OCI-LY3 (cell line): ENCODE measurements at regions not wholly inside any gene's neighbourhood (a gene's known extent, or its start where the extent isn't known, plus 50 kb on each side); places are given as distances from the start of the nearest gene placed in this dataset.

Experiments used
- H2AFZ ChIP-seq: fragments of 200-600, 300-600 bp; shearing (Covaris generic); 2 replicates; pipeline ENCODE4 v1.6.0; 2014; ENCODE audit warnings: antibody characterized with exemption, low read depth, low read length
- H3K27ac ChIP-seq: fragments of 200-600, 300-600 bp; sonication (generic); 2 replicates; pipeline ENCODE4 v1.5.1; 2014; ENCODE audit warnings: mild to moderate bottlenecking, low read length, moderate library complexity, mixed read lengths
- H3K27me3 ChIP-seq: fragments of 200-600, 300-600 bp; sonication (generic); 2 replicates; pipeline ENCODE4 v1.6.1; 2014; ENCODE audit warnings: low read depth, low read length, mixed read lengths
- H3K36me3 ChIP-seq: fragments of 200-600, 300-600 bp; sonication (generic); replicated peaks from 2 replicates; pipeline ENCODE3; 2014; ENCODE audit warnings: low read depth, low read length, mixed read lengths
- H3K4me1 ChIP-seq: fragments of 300-600, 200-600 bp; sonication (generic); 2 replicates; pipeline ENCODE4 v1.6.1; 2014; ENCODE audit warnings: low read length, mixed read lengths
- H3K4me2 ChIP-seq: fragments of 200-600, 300-600 bp; sonication (generic); 2 replicates; pipeline ENCODE4 v1.6.1; 2014; ENCODE audit warnings: low read length, mixed read lengths
- H3K4me3 ChIP-seq: fragments of 300-600, 200-600 bp; sonication (generic); 2 replicates; pipeline ENCODE4 v1.5.1; 2014; ENCODE audit warnings: antibody characterized with exemption, mild to moderate bottlenecking, low read length, moderate library complexity
- H3K79me2 ChIP-seq: fragments of 300-600, 200-600 bp; shearing (Covaris generic); 2 replicates; pipeline ENCODE4 v1.6.1; 2014; ENCODE audit warnings: mild to moderate bottlenecking, low read length, mixed read lengths
- H3K9ac ChIP-seq: fragments of 300-600, 200-600 bp; shearing (Covaris generic); 2 replicates; pipeline ENCODE4 v1.6.0; 2014; ENCODE audit warnings: mild to moderate bottlenecking, low read length, moderate library complexity
- H3K9me3 ChIP-seq: fragments of 200-600, 300-600 bp; shearing (Covaris generic); 2 replicates; pipeline ENCODE4 v1.6.1; 2014; ENCODE audit warnings: low read length, mixed read lengths; ENCODE audit not compliant: insufficient read depth
- H4K20me1 ChIP-seq: fragments of 200-600, 300-600 bp; sonication (generic); 2 replicates; pipeline ENCODE4 v1.6.1; 2016; ENCODE audit warnings: low read length, mixed read lengths; ENCODE audit not compliant: insufficient read depth
- CTCF ChIP-seq: fragments of 200-600, 300-600 bp; sonication (generic); IDR thresholded peaks from 2 replicates; pipeline ENCODE4 v1.5.1; 2014; ENCODE audit warnings: antibody characterized with exemption, low read length, low read depth
- EZH2phosphoT487 ChIP-seq: fragments of 200-600 bp; shearing (Covaris generic); IDR thresholded peaks from 2 replicates; pipeline ENCODE4 v1.6.1; 2018; ENCODE audit warnings: antibody characterized with exemption, mixed run types, low read depth

- Histone ChIP-seq H3K27ac (no peak overlapping the region), H3K36me3 (no peaks in the 10 kb centered on the region), H3K4me3 (no peak overlapping the region), H3K9me3 (no peaks in the 10 kb centered on the region), H3K9ac (no peak overlapping the region), H3K79me2 (no peaks in the 10 kb centered on the region), H3K4me1 (no peaks in the 10 kb centered on the region), H2AFZ (no peak overlapping the region), H3K27me3 (no peaks in the 10 kb centered on the region), H3K4me2 (no peak overlapping the region), H4K20me1 (no peaks in the 10 kb centered on the region)
- TF ChIP-seq CTCF (no peak), EZH2phosphoT487 (no peak)
Observed at GRCh38 chr6:85828973-85829372, 186.3 kb upstream of the SYNCRIP start.

- Histone ChIP-seq H3K79me2 (no peaks in the 10 kb centered on the region), H3K4me3 (no peak overlapping the region), H3K4me1 (no peaks in the 10 kb centered on the region), H3K27me3 (no peaks in the 10 kb centered on the region), H2AFZ (no peak overlapping the region), H3K9ac (no peak overlapping the region), H3K36me3 (no peaks in the 10 kb centered on the region), H3K27ac (no peak overlapping the region), H3K9me3 (no peaks in the 10 kb centered on the region), H4K20me1 (no peaks in the 10 kb centered on the region), H3K4me2 (no peak overlapping the region)
- TF ChIP-seq CTCF, result no peak
- TF ChIP-seq EZH2phosphoT487, result no peak
Observed at GRCh38 chr6:85826997-85827396, 184.3 kb upstream of the SYNCRIP start.

- Histone ChIP-seq H3K4me2 (no peak overlapping the region), H3K79me2 (no peaks in the 10 kb centered on the region), H3K4me3 (no peak overlapping the region), H3K36me3 (no peaks in the 10 kb centered on the region), H3K27ac (no peak overlapping the region), H3K27me3 (no peaks in the 10 kb centered on the region), H2AFZ (no peak overlapping the region), H3K9me3 (no peaks in the 10 kb centered on the region), H4K20me1 (no peaks in the 10 kb centered on the region), H3K4me1 (no peaks in the 10 kb centered on the region), H3K9ac (no peak overlapping the region)
- no peak for TF ChIP-seq CTCF
- no peak for TF ChIP-seq EZH2phosphoT487
Observed at GRCh38 chr6:85824329-85824728, 181.6 kb upstream of the SYNCRIP start.

- H3K27me3 ChIP-seq, result no peaks in the 10 kb centered on the region
- no peak overlapping the region for H3K9ac ChIP-seq
- H4K20me1 ChIP-seq, result no peaks in the 10 kb centered on the region
- no peak overlapping the region for H3K27ac ChIP-seq
- H3K4me3 ChIP-seq, result no peak overlapping the region
- no peak for TF ChIP-seq CTCF
- no peak for TF ChIP-seq EZH2phosphoT487
- H3K9me3 ChIP-seq, result no peaks in the 10 kb centered on the region
- H2AFZ ChIP-seq, result no peak overlapping the region
- no peaks in the 10 kb centered on the region for H3K36me3 ChIP-seq
- H3K4me2 ChIP-seq, result no peak overlapping the region
- no peaks in the 10 kb centered on the region for H3K4me1 ChIP-seq
- no peaks in the 10 kb centered on the region for H3K79me2 ChIP-seq
Observed at GRCh38 chr6:85810558-85810957, 167.9 kb upstream of the SYNCRIP start.
